B cell (primary cell): ENCODE measurements at regions not wholly inside any gene's neighbourhood (a gene's known extent, or its start where the extent isn't known, plus 50 kb on each side); places are given as distances from the start of the nearest gene placed in this dataset.

Source experiments
- EZH2 ChIP-seq: IDR thresholded peaks from 2 replicates; pipeline ENCODE4 v1.6.1; 2012; ENCODE audit warnings: borderline replicate concordance, low read depth, mild to moderate bottlenecking, moderate library complexity, low read length; ENCODE audit not compliant: insufficient read depth, poor library complexity, severe bottlenecking
- TF ChIP-seq, protein P1 (sequence below): fragments of 200-600 bp; IDR thresholded peaks from one replicate; pipeline ENCODE4 v1.8.0; 2022; ENCODE audit warnings: antibody characterized with exemption, mild to moderate bottlenecking

DNA sequence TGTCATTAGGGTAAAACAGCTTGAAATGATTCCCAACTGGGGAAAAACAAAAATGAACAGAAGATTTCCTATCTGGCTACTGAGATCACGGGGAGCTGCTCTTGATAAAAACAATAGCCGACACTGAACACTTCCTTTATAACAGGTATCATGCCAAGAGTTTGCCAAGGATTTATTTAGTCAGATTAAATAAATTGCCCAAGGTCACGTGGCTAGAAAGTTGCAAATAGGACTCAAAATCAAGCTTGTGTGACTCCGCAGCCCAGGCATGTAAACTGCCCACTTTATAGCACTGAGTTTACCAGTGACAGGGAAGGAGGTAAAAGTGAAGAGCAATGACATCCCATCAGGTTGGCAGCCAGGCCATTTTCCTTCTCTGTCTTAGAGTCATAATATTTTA lies 120.7 kb upstream of the ZNF618 start:
- TF ChIP-seq, protein P1, sequence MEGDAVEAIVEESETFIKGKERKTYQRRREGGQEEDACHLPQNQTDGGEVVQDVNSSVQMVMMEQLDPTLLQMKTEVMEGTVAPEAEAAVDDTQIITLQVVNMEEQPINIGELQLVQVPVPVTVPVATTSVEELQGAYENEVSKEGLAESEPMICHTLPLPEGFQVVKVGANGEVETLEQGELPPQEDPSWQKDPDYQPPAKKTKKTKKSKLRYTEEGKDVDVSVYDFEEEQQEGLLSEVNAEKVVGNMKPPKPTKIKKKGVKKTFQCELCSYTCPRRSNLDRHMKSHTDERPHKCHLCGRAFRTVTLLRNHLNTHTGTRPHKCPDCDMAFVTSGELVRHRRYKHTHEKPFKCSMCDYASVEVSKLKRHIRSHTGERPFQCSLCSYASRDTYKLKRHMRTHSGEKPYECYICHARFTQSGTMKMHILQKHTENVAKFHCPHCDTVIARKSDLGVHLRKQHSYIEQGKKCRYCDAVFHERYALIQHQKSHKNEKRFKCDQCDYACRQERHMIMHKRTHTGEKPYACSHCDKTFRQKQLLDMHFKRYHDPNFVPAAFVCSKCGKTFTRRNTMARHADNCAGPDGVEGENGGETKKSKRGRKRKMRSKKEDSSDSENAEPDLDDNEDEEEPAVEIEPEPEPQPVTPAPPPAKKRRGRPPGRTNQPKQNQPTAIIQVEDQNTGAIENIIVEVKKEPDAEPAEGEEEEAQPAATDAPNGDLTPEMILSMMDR: no peak
- TF ChIP-seq EZH2: no peak
